PC-9 (cell line): ENCODE measurements at regions not wholly inside any gene's neighbourhood (a gene's known extent, or its start where the extent isn't known, plus 50 kb on each side); places are given as distances from the start of the nearest gene placed in this dataset.

Source experiments
- EZH2 ChIP-seq: fragments of 200-600 bp; sonication (generic); IDR thresholded peaks from 2 replicates; pipeline ENCODE4 v1.8.0; 2017; ENCODE audit warnings: antibody characterized with exemption, low read depth
- TF ChIP-seq, protein P1 (sequence below): fragments of 200-600 bp; sonication (generic); conservative IDR thresholded peaks from 2 replicates; pipeline ENCODE4 v1.6.1; 2017; ENCODE audit warnings: mixed run types, antibody characterized with exemption, mild to moderate bottlenecking, moderate library complexity

DNA sequence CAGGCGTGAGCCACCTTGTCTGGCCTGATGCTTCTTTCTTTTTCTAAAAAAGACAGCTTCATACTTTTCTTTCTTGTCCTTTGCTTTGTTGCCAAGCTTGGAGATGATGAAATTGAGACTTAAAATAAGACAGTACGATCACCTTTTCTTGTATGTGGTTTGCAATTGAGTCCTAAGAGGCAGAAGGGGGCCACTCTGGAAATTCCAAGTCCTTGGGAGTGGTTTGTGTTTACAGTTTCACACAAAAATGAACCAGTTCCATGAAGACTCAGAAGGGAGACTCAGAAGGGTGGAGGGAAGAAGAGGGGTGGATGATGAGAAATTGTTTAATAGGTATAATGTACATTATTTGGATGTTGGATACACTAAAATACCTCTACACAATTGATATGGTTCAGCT, 70.7 kb upstream of the TNS3 start:
- TF ChIP-seq, protein P1, sequence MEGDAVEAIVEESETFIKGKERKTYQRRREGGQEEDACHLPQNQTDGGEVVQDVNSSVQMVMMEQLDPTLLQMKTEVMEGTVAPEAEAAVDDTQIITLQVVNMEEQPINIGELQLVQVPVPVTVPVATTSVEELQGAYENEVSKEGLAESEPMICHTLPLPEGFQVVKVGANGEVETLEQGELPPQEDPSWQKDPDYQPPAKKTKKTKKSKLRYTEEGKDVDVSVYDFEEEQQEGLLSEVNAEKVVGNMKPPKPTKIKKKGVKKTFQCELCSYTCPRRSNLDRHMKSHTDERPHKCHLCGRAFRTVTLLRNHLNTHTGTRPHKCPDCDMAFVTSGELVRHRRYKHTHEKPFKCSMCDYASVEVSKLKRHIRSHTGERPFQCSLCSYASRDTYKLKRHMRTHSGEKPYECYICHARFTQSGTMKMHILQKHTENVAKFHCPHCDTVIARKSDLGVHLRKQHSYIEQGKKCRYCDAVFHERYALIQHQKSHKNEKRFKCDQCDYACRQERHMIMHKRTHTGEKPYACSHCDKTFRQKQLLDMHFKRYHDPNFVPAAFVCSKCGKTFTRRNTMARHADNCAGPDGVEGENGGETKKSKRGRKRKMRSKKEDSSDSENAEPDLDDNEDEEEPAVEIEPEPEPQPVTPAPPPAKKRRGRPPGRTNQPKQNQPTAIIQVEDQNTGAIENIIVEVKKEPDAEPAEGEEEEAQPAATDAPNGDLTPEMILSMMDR = no peak
- TF ChIP-seq EZH2 = no peak
